GM12892 (cell line): ENCODE measurements at regions not wholly inside any gene's neighbourhood (a gene's known extent, or its start where the extent isn't known, plus 50 kb on each side); places are given as distances from the start of the nearest gene placed in this dataset.
"Not testable (repeated sequence)": the region's sequence is repeated elsewhere in the genome, so short reads cannot be mapped to it uniquely, and the experiment has no call there.

ENCODE experiments used
- POLR2A ChIP-seq: IDR thresholded peaks from 2 replicates; pipeline ENCODE4 v1.6.1; 2011; ENCODE audit warnings: low read depth, low read length, control low read depth
- POLR2AphosphoS5 ChIP-seq: IDR thresholded peaks from 2 replicates; pipeline ENCODE4 v1.6.1; 2011; ENCODE audit warnings: low read depth, low read length, control low read depth
- TAF1 ChIP-seq: IDR thresholded peaks from 2 replicates; pipeline ENCODE4 v1.6.1; 2011; ENCODE audit warnings: low read depth, mild to moderate bottlenecking, control low read depth, low read length, borderline replicate concordance

GRCh38 chrX:90398020-90398419, 476.3 kb downstream of the TGIF2LX start:
- TF ChIP-seq POLR2AphosphoS5, POLR2A, TAF1: not testable (repeated sequence)
